ENCODE measurements at regions not wholly inside any gene's neighbourhood (a gene's known extent, or its start where the extent isn't known, plus 50 kb on each side); places are given as distances from the start of the nearest gene placed in this dataset.
"Not testable (repeated sequence)": the region's sequence is repeated elsewhere in the genome, so short reads cannot be mapped to it uniquely, and the experiment has no call there.

GRCh38 chr16:59997706-59998105 is 1263.6 kb upstream of the GOT2 start:
- DNase-seq, result no peak

- no peak for DNase-seq
Observed at GRCh38 chr16:59993101-59993500, 1259.0 kb upstream of the GOT2 start.

GRCh38 chr16:59991171-59991570 is 1257.1 kb upstream of the GOT2 start:
- no peak for DNase-seq

GRCh38 chr16:59988591-59988990 is 1254.5 kb upstream of the GOT2 start:
- DNase-seq, result no peak

GRCh38 chr16:59975953-59976352 is 1241.8 kb upstream of the GOT2 start:
- DNase-seq, result no peak

- no peak for DNase-seq
Observed at GRCh38 chr16:59973966-59974365, 1239.8 kb upstream of the GOT2 start.

GRCh38 chr16:59971264-59971663 is 1237.1 kb upstream of the GOT2 start:
- no peak for DNase-seq

GRCh38 chr16:59964232-59964924 is 1230.3 kb upstream of the GOT2 start:
- no peak for DNase-seq

- no peak for DNase-seq
Observed at GRCh38 chr16:59959311-59959710, 1225.2 kb upstream of the GOT2 start.

- peak; percentile 5 for DNase-seq
Observed at GRCh38 chr16:59950431-59950830, 1216.3 kb upstream of the GOT2 start.

- DNase-seq, result not testable (repeated sequence)
Observed at GRCh38 chr16:59944041-59944440, 1209.9 kb upstream of the GOT2 start.

- DNase-seq, result no peak
Observed at GRCh38 chr16:59941594-59941993, 1207.5 kb upstream of the GOT2 start.

GRCh38 chr16:59920054-59920453 is 1185.9 kb upstream of the GOT2 start:
- DNase-seq, result no peak

GRCh38 chr16:59913666-59914065 is 1179.5 kb upstream of the GOT2 start:
- no peak for DNase-seq

- DNase-seq, result no peak
Observed at GRCh38 chr16:59909262-59909661, 1175.1 kb upstream of the GOT2 start.

- DNase-seq, result no peak
Observed at GRCh38 chr16:59907611-59908010, 1173.5 kb upstream of the GOT2 start.

- DNase-seq, result no peak
Observed at GRCh38 chr16:59905606-59906005, 1171.5 kb upstream of the GOT2 start.

GRCh38 chr16:59905131-59905530 is 1171.0 kb upstream of the GOT2 start:
- no peak for DNase-seq

GRCh38 chr16:59899940-59900339 is 1165.8 kb upstream of the GOT2 start:
- DNase-seq, result no peak

GRCh38 chr16:59892376-59892775 is 1158.3 kb upstream of the GOT2 start:
- DNase-seq, result no peak

GRCh38 chr16:59887856-59888255 is 1153.7 kb upstream of the GOT2 start:
- no peak for DNase-seq

GRCh38 chr16:59886021-59886420 is 1151.9 kb upstream of the GOT2 start:
- no peak for DNase-seq

- DNase-seq, result no peak
Observed at GRCh38 chr16:59881376-59881775, 1147.3 kb upstream of the GOT2 start.

GRCh38 chr16:59880611-59881010 is 1146.5 kb upstream of the GOT2 start:
- DNase-seq, result no peak
